Coronary artery (tissue), 2 donors: ENCODE measurements at regions not wholly inside any gene's neighbourhood (a gene's known extent, or its start where the extent isn't known, plus 50 kb on each side); places are given as distances from the start of the nearest gene placed in this dataset.

Source experiments
- DNase-seq: peaks from one replicate; pipeline ENCODE4 v3.0.0-alpha.2; 2017; ENCODE audit warnings: low spot score
- H3K27ac ChIP-seq, 2 donors: fragments of 200-600 bp; sonication (generic); one replicate each; pipeline ENCODE4 v1.5.1; 2016 to 2019
- H3K4me3 ChIP-seq: fragments of 200-600 bp; sonication (generic); 2 replicates; pipeline ENCODE4 v1.5.1; 2016; ENCODE audit warnings: mild to moderate bottlenecking, moderate library complexity
- TF ChIP-seq, protein P1 (sequence below): fragments of 200-600 bp; sonication (generic); IDR thresholded peaks from one replicate; pipeline ENCODE4 v1.5.1; 2019; ENCODE audit warnings: antibody characterized with exemption

DNA sequence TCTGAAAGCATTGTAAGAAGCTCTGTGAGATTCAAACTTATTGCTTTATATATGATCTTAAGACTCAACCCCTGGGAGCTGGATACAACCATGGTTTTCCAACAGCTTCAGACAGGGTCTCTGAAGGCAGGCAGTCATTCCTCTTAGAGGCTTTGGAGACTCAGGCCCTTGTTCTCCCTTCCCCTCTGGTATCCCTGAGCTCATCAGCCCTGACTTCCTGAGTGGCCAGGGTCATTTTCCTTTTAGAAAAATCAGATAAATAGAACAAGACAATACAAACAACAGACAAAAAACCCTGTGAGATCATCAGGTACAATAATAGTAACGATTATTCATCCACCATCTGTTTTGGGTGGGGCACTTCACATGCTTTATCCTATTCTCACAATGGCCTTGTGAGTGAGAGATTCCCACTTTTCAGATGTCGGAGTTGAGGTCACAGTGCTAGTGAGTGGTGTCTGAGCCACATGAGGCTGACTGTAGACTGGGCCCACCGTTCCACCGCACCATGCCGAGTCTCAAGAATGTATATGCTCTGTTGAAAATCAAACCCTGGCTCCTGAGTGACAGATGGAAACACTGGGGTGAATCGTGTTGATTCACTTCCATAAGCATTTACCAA, 144.2 kb downstream of the CXCL12 start:
- TF ChIP-seq, protein P1, sequence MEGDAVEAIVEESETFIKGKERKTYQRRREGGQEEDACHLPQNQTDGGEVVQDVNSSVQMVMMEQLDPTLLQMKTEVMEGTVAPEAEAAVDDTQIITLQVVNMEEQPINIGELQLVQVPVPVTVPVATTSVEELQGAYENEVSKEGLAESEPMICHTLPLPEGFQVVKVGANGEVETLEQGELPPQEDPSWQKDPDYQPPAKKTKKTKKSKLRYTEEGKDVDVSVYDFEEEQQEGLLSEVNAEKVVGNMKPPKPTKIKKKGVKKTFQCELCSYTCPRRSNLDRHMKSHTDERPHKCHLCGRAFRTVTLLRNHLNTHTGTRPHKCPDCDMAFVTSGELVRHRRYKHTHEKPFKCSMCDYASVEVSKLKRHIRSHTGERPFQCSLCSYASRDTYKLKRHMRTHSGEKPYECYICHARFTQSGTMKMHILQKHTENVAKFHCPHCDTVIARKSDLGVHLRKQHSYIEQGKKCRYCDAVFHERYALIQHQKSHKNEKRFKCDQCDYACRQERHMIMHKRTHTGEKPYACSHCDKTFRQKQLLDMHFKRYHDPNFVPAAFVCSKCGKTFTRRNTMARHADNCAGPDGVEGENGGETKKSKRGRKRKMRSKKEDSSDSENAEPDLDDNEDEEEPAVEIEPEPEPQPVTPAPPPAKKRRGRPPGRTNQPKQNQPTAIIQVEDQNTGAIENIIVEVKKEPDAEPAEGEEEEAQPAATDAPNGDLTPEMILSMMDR: no peak
- H3K27ac ChIP-seq: no peak overlapping the region
- H3K4me3 ChIP-seq: no peak overlapping the region
- no peak for DNase-seq

DNA sequence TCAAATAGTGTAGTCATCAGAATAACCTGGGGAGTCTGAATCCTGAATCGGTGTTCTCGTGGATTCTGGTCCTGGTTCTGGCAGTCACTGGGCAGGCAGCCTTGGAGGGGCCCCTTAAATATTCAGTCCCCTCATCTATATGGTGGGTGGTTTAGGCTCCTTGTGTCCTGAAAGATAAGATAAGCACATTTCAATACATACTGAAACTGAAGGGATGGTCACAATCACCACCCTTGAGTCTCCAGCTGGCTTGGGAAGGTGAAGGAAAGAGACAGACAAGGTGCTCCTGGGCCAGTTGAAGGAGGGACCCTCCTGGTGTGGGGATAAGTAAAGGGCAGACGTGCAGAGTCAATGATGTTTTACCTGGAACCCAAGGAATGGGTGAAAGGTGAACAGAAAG, 146.7 kb downstream of the CXCL12 start:
- TF ChIP-seq, protein P1: no peak
- no peak overlapping the region for H3K4me3 ChIP-seq
- no peak overlapping the region for H3K27ac ChIP-seq
- DNase-seq: no peak

DNA sequence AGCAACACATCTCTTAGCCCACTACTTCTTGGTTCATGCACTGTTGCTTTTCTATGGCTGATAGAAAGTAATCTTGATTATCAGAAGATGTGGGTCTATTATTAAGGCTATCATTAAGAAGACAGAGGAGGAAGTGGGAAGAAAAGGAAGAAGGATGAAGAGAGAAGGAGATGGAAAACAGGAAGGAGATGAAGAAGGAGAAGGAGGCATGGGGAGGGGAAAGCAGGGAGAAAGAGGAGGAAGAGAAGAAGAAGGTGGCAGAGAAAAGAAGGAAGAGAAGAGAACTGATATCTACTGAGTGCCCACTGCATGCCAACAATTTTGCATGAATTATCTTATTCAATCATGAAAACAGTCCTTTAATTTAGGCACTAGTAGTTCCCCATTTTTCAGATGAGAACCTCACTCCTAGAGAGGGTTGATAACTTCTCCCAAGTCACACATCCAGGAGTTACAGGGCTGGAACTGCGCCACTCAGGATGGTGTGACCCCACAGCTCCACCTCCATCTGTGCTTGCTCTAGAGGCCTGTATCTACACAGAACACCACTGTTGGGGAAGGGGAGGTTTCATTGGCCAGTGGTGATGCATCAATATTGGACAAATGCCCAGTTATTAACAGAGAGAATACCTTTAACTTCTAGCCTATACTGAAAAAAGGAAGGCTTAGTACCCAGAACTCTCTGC, 147.4 kb downstream of the CXCL12 start:
- DNase-seq: no peak
- Histone ChIP-seq H3K27ac (no peak overlapping the region), H3K4me3 (no peak overlapping the region)
- TF ChIP-seq, protein P1: no peak

DNA sequence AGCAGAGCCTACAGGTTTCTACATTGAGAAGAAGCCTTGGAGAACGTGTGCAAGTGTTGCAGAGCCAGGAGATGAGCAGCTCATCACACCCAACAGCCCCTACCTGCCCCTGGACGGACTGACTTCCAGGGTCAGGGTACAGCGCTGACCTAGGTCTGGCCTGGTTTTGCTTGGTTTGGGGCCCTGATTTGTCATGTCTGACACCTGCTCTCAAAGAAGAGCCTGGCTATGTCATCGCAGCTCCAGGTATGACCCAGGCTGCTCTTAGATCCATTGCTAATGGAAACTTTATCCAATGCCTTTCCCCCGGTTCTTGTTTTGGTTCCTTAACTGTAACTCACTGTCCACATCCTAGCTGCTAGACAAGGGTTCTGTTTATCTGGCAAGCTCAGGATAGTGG, 149.5 kb downstream of the CXCL12 start:
- TF ChIP-seq, protein P1: no peak
- Histone ChIP-seq H3K27ac (no peak overlapping the region), H3K4me3 (no peak overlapping the region)
- no peak for DNase-seq

DNA sequence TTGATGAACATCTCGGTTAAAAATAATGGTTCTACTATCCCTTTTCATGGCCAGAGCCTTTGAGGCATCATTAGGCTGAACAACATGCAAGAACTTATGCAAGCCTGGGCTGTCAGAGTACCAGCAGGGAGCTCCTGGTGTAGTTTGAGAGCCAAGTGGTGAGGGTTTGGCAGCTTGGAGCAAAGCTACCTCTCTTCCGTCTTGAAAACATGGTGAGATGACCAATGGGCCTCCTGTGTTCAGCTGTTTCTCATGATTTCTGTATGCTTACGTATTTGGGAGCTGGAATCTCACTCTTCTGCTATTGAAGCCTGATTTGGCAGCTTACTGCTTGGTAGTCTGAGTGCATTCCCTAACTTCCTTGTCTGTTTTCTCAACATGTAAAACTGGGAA, 150.4 kb downstream of the CXCL12 start:
- H3K27ac ChIP-seq: no peak overlapping the region
- H3K4me3 ChIP-seq: no peak overlapping the region
- DNase-seq: no peak
- TF ChIP-seq, protein P1: no peak

DNA sequence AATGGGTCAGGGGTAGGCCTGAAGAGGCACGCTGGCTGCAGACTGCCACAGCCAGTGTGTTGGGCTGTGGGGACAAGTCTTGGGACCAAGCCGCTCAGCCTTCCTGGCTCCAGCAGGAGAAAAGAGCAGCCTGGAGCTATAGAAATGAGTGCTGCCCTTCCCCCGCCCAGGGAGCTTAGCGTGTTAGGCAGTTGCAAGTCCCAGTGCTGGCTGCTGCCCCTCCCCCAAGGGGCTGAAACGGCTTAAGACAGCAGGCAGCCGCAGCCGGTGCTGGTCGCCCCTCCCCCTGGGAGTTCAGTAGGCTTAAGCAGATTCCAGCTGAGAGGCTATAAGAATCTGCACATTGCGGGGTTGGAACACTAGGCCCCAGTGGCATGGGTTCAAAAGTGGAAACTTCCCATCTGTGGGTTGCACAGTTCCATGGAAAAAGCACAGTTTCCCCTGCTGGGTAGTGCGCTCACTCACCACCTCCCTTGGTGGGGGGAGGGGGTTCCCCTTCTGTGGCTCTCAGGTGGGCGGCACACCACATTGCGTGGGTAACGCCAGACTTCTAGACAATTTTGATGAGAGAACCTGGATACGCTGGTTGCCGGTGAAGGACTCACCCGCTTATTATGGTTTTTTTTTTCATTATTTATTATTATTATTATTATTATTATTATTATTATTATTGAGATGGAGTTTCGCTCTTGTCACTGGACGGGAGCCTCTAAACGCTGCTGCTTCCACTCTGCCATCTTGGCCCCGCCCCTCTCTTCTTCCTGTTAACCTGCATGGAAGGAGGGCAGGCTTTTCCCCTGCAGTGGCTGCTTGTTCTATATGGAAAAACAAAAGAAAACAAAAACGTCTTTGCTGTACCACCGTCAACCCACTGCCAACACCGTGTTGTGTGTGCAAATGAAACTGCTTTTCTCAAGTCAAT, 151.1 kb downstream of the CXCL12 start:
- no peak overlapping the region for H3K4me3 ChIP-seq
- H3K27ac ChIP-seq: no peak overlapping the region
- TF ChIP-seq, protein P1: no peak
- no peak for DNase-seq
